ENCODE measurements at regions not wholly inside any gene's neighbourhood (a gene's known extent, or its start where the extent isn't known, plus 50 kb on each side); places are given as distances from the start of the nearest gene placed in this dataset.

DNA sequence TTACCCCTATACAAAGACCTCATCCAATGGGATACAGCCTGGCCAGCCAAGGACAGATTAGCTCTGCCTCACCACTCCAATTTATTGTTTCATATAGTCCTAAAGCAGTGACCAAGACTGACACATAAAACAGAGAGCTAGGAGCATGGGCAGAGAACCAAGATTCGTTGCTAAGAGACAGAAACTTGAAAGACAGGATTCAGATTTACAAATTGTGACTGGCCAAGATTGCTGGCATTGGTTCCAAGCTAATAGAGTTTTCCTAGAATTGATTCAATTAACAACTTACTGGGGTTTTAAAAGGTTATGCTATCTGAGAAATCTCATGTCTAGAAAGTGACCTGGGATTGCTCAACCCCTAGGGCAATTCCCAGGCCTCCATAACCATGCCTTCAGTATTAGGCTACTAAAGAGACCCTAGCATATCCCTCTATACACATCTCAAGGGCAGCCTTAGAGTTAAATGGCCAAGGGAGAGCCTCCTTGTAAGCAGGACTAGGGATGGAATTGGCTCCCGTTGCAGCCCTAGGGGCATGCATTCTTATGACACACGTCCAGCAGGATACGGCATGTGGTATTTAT lies 75.6 kb downstream of the ICOS start:
- no peak for TF ChIP-seq POLR2A (IDR thresholded peaks at IDR 0.05)
- 58% methylated on average over 4 of the region's 4 CpGs for WGBS (ENCODE audit: insufficient coverage, low coverage, low lambda C conversion rate, missing lambda C conversion rate)
- Histone ChIP-seq H3K9me3 (no peaks in the 10 kb centered on the region), H3K36me3 (no peaks in the 10 kb centered on the region), H3K27ac (no peak overlapping the region), H3K27me3 (no peaks in the 10 kb centered on the region), H3K4me3 (no peak overlapping the region), H3K4me1 (no peaks in the 10 kb centered on the region)
- intact Hi-C loops (cut with DNase I) = no loop called here
- DNase-seq = no peak
- ATAC-seq = peak in 1 of 4 donors; percentile 24

- no peak overlapping the region for H3K4me3 ChIP-seq
- no peaks in the 10 kb centered on the region for H3K27me3 ChIP-seq
- TF ChIP-seq CTCF (IDR thresholded peaks at IDR 0.05) (no peak), POLR2A (IDR thresholded peaks at IDR 0.05) (no peak)
- no peak overlapping the region for H3K27ac ChIP-seq
- 59% methylated on average over 8 of the region's 8 CpGs for WGBS (ENCODE audit: insufficient coverage, low coverage, low lambda C conversion rate, missing lambda C conversion rate)
- no peaks in the 10 kb centered on the region for H3K9me3 ChIP-seq
- intact Hi-C loops (cut with DNase I) = no loop called here
- H3K4me1 ChIP-seq = no peaks in the 10 kb centered on the region
- ATAC-seq = no peak
- DNase-seq = no peak
- no peaks in the 10 kb centered on the region for H3K36me3 ChIP-seq
Measured at GRCh38 chr2:204015118-204015843, 78.7 kb downstream of the ICOS start.

DNA sequence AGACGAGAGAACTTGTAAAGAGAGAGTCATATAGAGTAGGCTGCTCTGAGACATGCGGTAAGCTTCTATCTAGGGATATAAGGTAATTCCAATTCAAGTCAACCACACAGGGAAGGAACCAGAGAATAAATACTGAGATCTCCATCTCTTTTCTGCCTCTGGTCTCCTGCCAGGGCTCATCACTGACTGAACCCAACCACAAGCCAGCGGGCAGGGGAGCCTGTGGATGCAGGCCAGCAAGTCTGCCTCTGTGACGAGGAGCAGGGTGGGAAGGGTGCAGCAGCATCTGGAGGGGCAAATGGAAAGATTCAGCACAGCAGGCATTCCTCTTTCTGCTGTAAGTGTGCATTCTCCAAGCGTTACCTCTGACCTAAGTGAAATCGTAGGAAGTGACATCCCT lies 82.2 kb downstream of the ICOS start:
- intact Hi-C loops (cut with DNase I) = no loop called here

DNA sequence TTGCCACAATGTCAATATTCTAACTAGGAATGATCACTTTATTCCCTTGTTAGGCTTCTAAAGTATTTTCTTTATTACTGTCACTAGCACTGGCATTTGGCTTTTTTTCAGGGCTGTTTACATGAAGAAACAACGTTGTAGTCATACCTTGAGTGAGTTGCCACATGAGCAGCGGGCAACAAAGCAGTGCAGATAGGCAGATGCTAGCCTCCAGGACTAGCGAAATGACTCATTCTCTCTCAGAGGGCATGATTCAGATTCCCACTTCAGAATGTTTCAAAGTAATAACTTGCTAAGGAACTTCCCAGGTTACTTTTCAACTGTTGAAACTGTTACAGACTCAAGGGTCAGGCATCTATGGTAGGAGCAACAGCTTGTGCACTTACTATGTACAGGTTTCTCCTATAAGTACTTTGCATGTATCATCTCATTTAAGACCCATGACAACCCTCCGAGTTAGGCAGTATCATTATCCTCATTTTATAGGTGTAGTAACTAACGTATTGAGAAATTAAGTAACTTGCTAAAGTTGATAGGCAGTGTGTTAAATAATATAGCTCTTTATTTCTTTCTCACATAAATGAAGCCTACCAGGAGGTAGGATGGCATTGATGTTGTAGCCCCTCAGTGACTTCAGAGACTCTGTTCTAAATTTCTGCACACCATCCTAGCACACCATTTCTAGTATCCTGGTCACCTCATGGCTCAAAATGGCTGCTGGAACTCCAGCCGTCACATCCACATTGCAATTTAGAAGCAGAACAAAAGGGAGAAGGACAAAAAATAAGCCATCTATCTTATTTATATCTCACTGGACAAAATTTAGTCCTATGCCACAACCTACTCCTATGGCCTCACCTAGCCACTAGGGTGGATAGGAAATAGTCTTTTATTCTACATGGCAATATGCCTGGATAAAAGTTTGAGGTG lies 83.3 kb downstream of the ICOS start:
- ATAC-seq (no peak), DNase-seq (no peak)
- H3K9me3 ChIP-seq = no peaks in the 10 kb centered on the region
- intact Hi-C loops (cut with DNase I) = no loop called here
- H3K4me3 ChIP-seq = no peak overlapping the region
- WGBS (ENCODE audit: insufficient coverage, low coverage, low lambda C conversion rate, missing lambda C conversion rate) = 56% methylated on average over 6 of the region's 6 CpGs
- no peaks in the 10 kb centered on the region for H3K36me3 ChIP-seq
- H3K27ac ChIP-seq = no peak overlapping the region
- TF ChIP-seq POLR2A (IDR thresholded peaks at IDR 0.05) = no peak
- no peak for TF ChIP-seq CTCF (IDR thresholded peaks at IDR 0.05)
- H3K27me3 ChIP-seq = no peaks in the 10 kb centered on the region
- no peaks in the 10 kb centered on the region for H3K4me1 ChIP-seq

More for the DNA sequence above, 82.2 kb downstream of the ICOS start:
- 88% methylated on average over 3 of the region's 6 CpGs for WGBS (ENCODE audit: insufficient coverage, low coverage, low lambda C conversion rate, missing lambda C conversion rate)
- Histone ChIP-seq H3K36me3 (no peaks in the 10 kb centered on the region), H3K4me1 (no peaks in the 10 kb centered on the region), H3K27me3 (no peaks in the 10 kb centered on the region), H3K4me3 (no peak overlapping the region), H3K9me3 (no peaks in the 10 kb centered on the region), H3K27ac (no peak overlapping the region)
- DNase-seq (no peak), ATAC-seq (no peak)
- TF ChIP-seq CTCF (IDR thresholded peaks at IDR 0.05) (no peak), POLR2A (IDR thresholded peaks at IDR 0.05) (no peak)

Data from right lobe of liver (tissue), 6 donors.